PFSK-1 (cell line): ENCODE measurements at regions not wholly inside any gene's neighbourhood (a gene's known extent, or its start where the extent isn't known, plus 50 kb on each side); places are given as distances from the start of the nearest gene placed in this dataset.

ENCODE experiments used
- FOXP2 ChIP-seq: optimal IDR thresholded peaks from 2 replicates; pipeline ENCODE3; 2011; ENCODE audit warnings: borderline replicate concordance, control low read depth, inconsistent platforms; ENCODE audit not compliant: insufficient read depth; ENCODE audit errors: extremely low read length, extremely low read depth
- POLR2AphosphoS5 ChIP-seq: IDR thresholded peaks from 2 replicates; pipeline ENCODE4 v1.6.1; 2012; ENCODE audit warnings: low read depth, mild to moderate bottlenecking, control low read depth, low read length, moderate library complexity
- SIN3A ChIP-seq: IDR thresholded peaks from 2 replicates; pipeline ENCODE4 v1.6.1; 2012; ENCODE audit warnings: mild to moderate bottlenecking, low read length, moderate library complexity, borderline replicate concordance; ENCODE audit not compliant: insufficient read depth
- TAF1 ChIP-seq: IDR thresholded peaks from 2 replicates; pipeline ENCODE4 v1.6.1; 2012; ENCODE audit warnings: low read length, control low read depth, borderline replicate concordance; ENCODE audit not compliant: insufficient read depth
- TF ChIP-seq, protein P1 (sequence below), 2 experiments: IDR thresholded peaks; 2 replicates each; pipeline versions ENCODE4 v1.6.1 to v1.8.0; 2011 to 2012; ENCODE audit warnings: low read depth in 2 of 2, low read length in 2 of 2, control low read depth in 1 of 2, inconsistent platforms in 1 of 2, mild to moderate bottlenecking in 1 of 2, moderate library complexity in 1 of 2; ENCODE audit not compliant: insufficient read depth in 1 of 2

DNA sequence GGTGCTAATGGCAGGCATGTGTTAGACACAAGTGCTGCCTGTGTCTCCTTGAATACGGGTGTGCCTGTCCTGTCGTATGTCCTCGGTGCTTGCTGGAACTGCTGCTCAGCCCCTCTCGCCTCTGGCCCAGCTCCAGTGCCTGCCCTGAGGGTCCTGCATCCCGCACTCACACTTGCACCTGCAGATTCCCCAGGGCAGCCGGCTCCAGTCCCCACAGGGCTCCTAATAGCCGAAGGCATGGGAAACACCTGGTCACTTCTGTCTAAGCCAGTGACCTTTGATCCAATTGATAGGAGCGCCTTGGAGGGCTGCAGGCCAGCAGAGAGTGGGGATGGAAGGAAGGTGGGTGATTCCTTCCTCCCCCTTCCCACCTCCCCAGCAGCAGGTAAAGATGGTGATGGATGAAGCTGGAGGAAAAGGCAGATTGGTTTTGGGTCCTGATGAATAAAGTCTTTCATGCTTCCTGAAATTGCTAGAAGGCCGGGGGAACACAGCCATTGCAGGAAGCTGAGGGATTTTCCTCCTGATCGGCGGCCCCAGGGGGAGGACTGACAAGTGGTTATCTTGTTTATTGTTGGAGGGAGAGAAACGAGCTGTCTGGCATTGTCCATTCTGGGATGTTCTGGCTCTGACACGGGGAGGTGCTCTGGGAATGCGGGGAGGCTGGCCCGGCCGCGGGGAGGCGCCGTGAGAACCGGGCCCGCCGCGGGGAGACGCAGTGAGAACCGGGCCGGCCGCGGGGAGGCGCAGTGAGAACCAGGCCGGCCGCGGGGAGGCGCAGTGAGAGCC lies 110.9 kb upstream of the B3GAT1 start:
- TF ChIP-seq FOXP2 (no peak), POLR2AphosphoS5 (no peak), TAF1 (no peak), SIN3A (no peak)
- TF ChIP-seq, protein P1, sequence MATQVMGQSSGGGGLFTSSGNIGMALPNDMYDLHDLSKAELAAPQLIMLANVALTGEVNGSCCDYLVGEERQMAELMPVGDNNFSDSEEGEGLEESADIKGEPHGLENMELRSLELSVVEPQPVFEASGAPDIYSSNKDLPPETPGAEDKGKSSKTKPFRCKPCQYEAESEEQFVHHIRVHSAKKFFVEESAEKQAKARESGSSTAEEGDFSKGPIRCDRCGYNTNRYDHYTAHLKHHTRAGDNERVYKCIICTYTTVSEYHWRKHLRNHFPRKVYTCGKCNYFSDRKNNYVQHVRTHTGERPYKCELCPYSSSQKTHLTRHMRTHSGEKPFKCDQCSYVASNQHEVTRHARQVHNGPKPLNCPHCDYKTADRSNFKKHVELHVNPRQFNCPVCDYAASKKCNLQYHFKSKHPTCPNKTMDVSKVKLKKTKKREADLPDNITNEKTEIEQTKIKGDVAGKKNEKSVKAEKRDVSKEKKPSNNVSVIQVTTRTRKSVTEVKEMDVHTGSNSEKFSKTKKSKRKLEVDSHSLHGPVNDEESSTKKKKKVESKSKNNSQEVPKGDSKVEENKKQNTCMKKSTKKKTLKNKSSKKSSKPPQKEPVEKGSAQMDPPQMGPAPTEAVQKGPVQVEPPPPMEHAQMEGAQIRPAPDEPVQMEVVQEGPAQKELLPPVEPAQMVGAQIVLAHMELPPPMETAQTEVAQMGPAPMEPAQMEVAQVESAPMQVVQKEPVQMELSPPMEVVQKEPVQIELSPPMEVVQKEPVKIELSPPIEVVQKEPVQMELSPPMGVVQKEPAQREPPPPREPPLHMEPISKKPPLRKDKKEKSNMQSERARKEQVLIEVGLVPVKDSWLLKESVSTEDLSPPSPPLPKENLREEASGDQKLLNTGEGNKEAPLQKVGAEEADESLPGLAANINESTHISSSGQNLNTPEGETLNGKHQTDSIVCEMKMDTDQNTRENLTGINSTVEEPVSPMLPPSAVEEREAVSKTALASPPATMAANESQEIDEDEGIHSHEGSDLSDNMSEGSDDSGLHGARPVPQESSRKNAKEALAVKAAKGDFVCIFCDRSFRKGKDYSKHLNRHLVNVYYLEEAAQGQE (IDR thresholded peaks at IDR 0.05; ENCODE audit: insufficient read depth in 1 of 2, low read depth in 2 of 2, low read length in 2 of 2): no peak

- TF ChIP-seq TAF1 (no peak), SIN3A (no peak), POLR2AphosphoS5 (no peak), FOXP2 (no peak)
- TF ChIP-seq, protein P1 (IDR thresholded peaks at IDR 0.05; ENCODE audit: insufficient read depth in 1 of 2, low read depth in 2 of 2, low read length in 2 of 2): no peak
These were observed 109.6 kb upstream of the B3GAT1 start for GRCh38 chr11:134521452-134522289.

- no peak for TF ChIP-seq POLR2AphosphoS5
- TF ChIP-seq FOXP2: no peak
- no peak for TF ChIP-seq SIN3A
- TF ChIP-seq, protein P1 (IDR thresholded peaks at IDR 0.05; ENCODE audit: insufficient read depth in 1 of 2, low read depth in 2 of 2, low read length in 2 of 2): no peak
- TF ChIP-seq TAF1: no peak
These were observed 109.0 kb upstream of the B3GAT1 start for GRCh38 chr11:134521001-134521400.

- no peak for TF ChIP-seq SIN3A
- no peak for TF ChIP-seq POLR2AphosphoS5
- TF ChIP-seq FOXP2: no peak
- TF ChIP-seq TAF1: no peak
- TF ChIP-seq, protein P1 (IDR thresholded peaks at IDR 0.05; ENCODE audit: insufficient read depth in 1 of 2, low read depth in 2 of 2, low read length in 2 of 2): no peak
These were observed 107.7 kb upstream of the B3GAT1 start for GRCh38 chr11:134519788-134520187.
